Adipocyte (in vitro differentiated cells): ENCODE measurements at regions not wholly inside any gene's neighbourhood (a gene's known extent, or its start where the extent isn't known, plus 50 kb on each side); places are given as distances from the start of the nearest gene placed in this dataset.
"Not testable (repeated sequence)": the region's sequence is repeated elsewhere in the genome, so short reads cannot be mapped to it uniquely, and the experiment has no call there.

ENCODE experiments used
- DNase-seq: peaks from one replicate; pipeline ENCODE4 v3.0.0-alpha.2; 2015; ENCODE audit warnings: low read depth
- H3K27me3 ChIP-seq: replicated peaks from 2 replicates; pipeline ENCODE4 v1.7.0; 2013; ENCODE audit warnings: mild to moderate bottlenecking, low read length, moderate library complexity; ENCODE audit not compliant: control insufficient read depth, insufficient read depth
- H3K36me3 ChIP-seq: 2 replicates; pipeline ENCODE4 v1.7.0; 2013; ENCODE audit warnings: low read length, mild to moderate bottlenecking, moderate library complexity; ENCODE audit not compliant: control insufficient read depth, insufficient read depth, severe bottlenecking
- H3K4me1 ChIP-seq: 2 replicates; pipeline ENCODE4 v1.7.0; 2013; ENCODE audit warnings: mild to moderate bottlenecking, low read length, moderate library complexity; ENCODE audit not compliant: control insufficient read depth, insufficient read depth
- H3K4me3 ChIP-seq: 2 replicates; pipeline ENCODE4 v1.7.0; 2013; ENCODE audit warnings: mild to moderate bottlenecking, low read length, moderate library complexity
- H3K9ac ChIP-seq: 2 replicates; pipeline ENCODE4 v1.7.0; 2013; ENCODE audit warnings: mild to moderate bottlenecking, low read length, moderate library complexity
- H3K9me3 ChIP-seq: 2 replicates; pipeline ENCODE4 v1.7.0; 2013; ENCODE audit warnings: mild to moderate bottlenecking, low read length, moderate library complexity; ENCODE audit not compliant: control insufficient read depth

- DNase-seq, result peak; percentile 29
Measured at GRCh38 chr10:123270221-123270620, 116.0 kb downstream of the BUB3 start.

GRCh38 chr10:123270806-123271205, 116.6 kb downstream of the BUB3 start:
- no peak overlapping the region for H3K4me3 ChIP-seq
- peaks cover 16% of the 10 kb centered on the region for H3K27me3 ChIP-seq
- DNase-seq, result no peak
- peaks cover 11% of the 10 kb centered on the region for H3K4me1 ChIP-seq
- H3K9me3 ChIP-seq, result no peaks in the 10 kb centered on the region
- H3K36me3 ChIP-seq, result no peaks in the 10 kb centered on the region
- no peak overlapping the region for H3K9ac ChIP-seq

More at GRCh38 chr10:123270221-123270620, 116.0 kb downstream of the BUB3 start:
- Histone ChIP-seq H3K4me3 (no peak overlapping the region), H3K27me3 (peaks cover 10% of the 10 kb centered on the region), H3K9ac (no peak overlapping the region), H3K9me3 (no peaks in the 10 kb centered on the region), H3K4me1 (peaks cover 11% of the 10 kb centered on the region), H3K36me3 (no peaks in the 10 kb centered on the region)

GRCh38 chr10:123272171-123272570, 118.0 kb downstream of the BUB3 start:
- Histone ChIP-seq H3K4me3 (no peak overlapping the region), H3K4me1 (peaks cover 11% of the 10 kb centered on the region), H3K36me3 (no peaks in the 10 kb centered on the region), H3K27me3 (peaks cover 16% of the 10 kb centered on the region), H3K9ac (no peak overlapping the region), H3K9me3 (no peaks in the 10 kb centered on the region)
- DNase-seq, result no peak

- Histone ChIP-seq H3K4me3 (no peak overlapping the region), H3K36me3 (no peaks in the 10 kb centered on the region), H3K4me1 (peaks cover 11% of the 10 kb centered on the region), H3K9ac (no peak overlapping the region), H3K9me3 (no peaks in the 10 kb centered on the region), H3K27me3 (peaks cover 16% of the 10 kb centered on the region)
- no peak for DNase-seq
Measured at GRCh38 chr10:123274306-123275135, 120.3 kb downstream of the BUB3 start.

- no peaks in the 10 kb centered on the region for H3K36me3 ChIP-seq
- no peaks in the 10 kb centered on the region for H3K9me3 ChIP-seq
- no peak overlapping the region for H3K9ac ChIP-seq
- H3K4me1 ChIP-seq, result peaks cover 7% of the 10 kb centered on the region
- no peak overlapping the region for H3K4me3 ChIP-seq
- peak; percentile 7 for DNase-seq
- H3K27me3 ChIP-seq, result peaks cover 16% of the 10 kb centered on the region
Measured at GRCh38 chr10:123275136-123275564, 120.9 kb downstream of the BUB3 start.

- Histone ChIP-seq H3K36me3 (no peaks in the 10 kb centered on the region), H3K4me1 (no peaks in the 10 kb centered on the region), H3K9ac (no peak overlapping the region), H3K4me3 (no peak overlapping the region), H3K27me3 (peaks cover 9% of the 10 kb centered on the region), H3K9me3 (no peaks in the 10 kb centered on the region)
- DNase-seq, result no peak
Measured at GRCh38 chr10:123278445-123278844, 124.2 kb downstream of the BUB3 start.

GRCh38 chr10:123283371-123283770, 129.2 kb downstream of the BUB3 start:
- not testable (repeated sequence) for H3K27me3 ChIP-seq, DNase-seq

GRCh38 chr10:123284022-123284421, 129.8 kb downstream of the BUB3 start:
- Histone ChIP-seq H3K4me1 (no peaks in the 10 kb centered on the region), H3K4me3 (no peak overlapping the region), H3K9me3 (no peaks in the 10 kb centered on the region), H3K9ac (no peak overlapping the region), H3K27me3 (no peaks in the 10 kb centered on the region), H3K36me3 (no peaks in the 10 kb centered on the region)
- DNase-seq, result no peak

More at GRCh38 chr10:123283371-123283770, 129.2 kb downstream of the BUB3 start:
- not testable (repeated sequence) for H3K9ac ChIP-seq, H3K9me3 ChIP-seq, H3K4me3 ChIP-seq, H3K4me1 ChIP-seq, H3K36me3 ChIP-seq

GRCh38 chr10:123287594-123288247, 133.5 kb downstream of the BUB3 start:
- DNase-seq, result peak; percentile 7
- no peaks in the 10 kb centered on the region for H3K27me3 ChIP-seq
- H3K36me3 ChIP-seq, result no peaks in the 10 kb centered on the region
- H3K4me3 ChIP-seq, result no peak overlapping the region
- no peak overlapping the region for H3K9ac ChIP-seq
- H3K4me1 ChIP-seq, result no peaks in the 10 kb centered on the region
- H3K9me3 ChIP-seq, result peaks cover 4% of the 10 kb centered on the region

GRCh38 chr10:123289432-123289831, 135.2 kb downstream of the BUB3 start:
- Histone ChIP-seq H3K27me3 (no peaks in the 10 kb centered on the region), H3K36me3 (no peaks in the 10 kb centered on the region), H3K9me3 (peaks cover 4% of the 10 kb centered on the region), H3K9ac (no peak overlapping the region), H3K4me3 (no peak overlapping the region), H3K4me1 (no peaks in the 10 kb centered on the region)
- no peak for DNase-seq

GRCh38 chr10:123294109-123294508, 139.9 kb downstream of the BUB3 start:
- no peaks in the 10 kb centered on the region for H3K27me3 ChIP-seq
- H3K4me1 ChIP-seq, result no peaks in the 10 kb centered on the region
- H3K9ac ChIP-seq, result no peak overlapping the region

More at GRCh38 chr10:123294109-123294508, 139.9 kb downstream of the BUB3 start:
- DNase-seq, result no peak
- Histone ChIP-seq H3K9me3 (peaks cover 4% of the 10 kb centered on the region), H3K36me3 (no peaks in the 10 kb centered on the region), H3K4me3 (no peak overlapping the region)
